ENCODE measurements at regions not wholly inside any gene's neighbourhood (a gene's known extent, or its start where the extent isn't known, plus 50 kb on each side); places are given as distances from the start of the nearest gene placed in this dataset.

- H3K27ac ChIP-seq (ENCODE audit: insufficient read depth, low read depth, low read length): no peak overlapping the region
- H3K4me3 ChIP-seq (replicated peaks in 1 of 3; ENCODE audit: insufficient read depth in 1 of 3, low read depth in 1 of 3, low read length in 3 of 3): no peak overlapping the region
- intact Hi-C loops (cut with micrococcal nuclease) (no loop called here), dilution Hi-C loops (cut with MboI; ENCODE audit: extremely low pct_ligation_motif_present, low sequenced_read_pairs) (no loop called here)
- peaks cover 2% of the 10 kb centered on the region for H3K4me1 ChIP-seq (ENCODE audit: control insufficient read depth, extremely low read depth, insufficient read depth, low read length)
- BruUV-seq (replicated peaks): no TSS peak
- peak; percentile 72 for DNase-seq (ENCODE audit: low read depth, low spot score)
- H4K20me1 ChIP-seq (replicated peaks; ENCODE audit: control insufficient read depth, extremely low read depth, insufficient read depth, low read length): no peaks in the 10 kb centered on the region
- no peaks in the 10 kb centered on the region for H3K9me3 ChIP-seq (replicated peaks; ENCODE audit: control insufficient read depth, insufficient read depth, low read length)
- H3K9ac ChIP-seq (replicated peaks; ENCODE audit: extremely low read depth, insufficient read depth, low read length): no peak overlapping the region
- ChIA-PET POLR2A (no interaction called here), CTCF (interaction anchor here (1.0 to 1.4 kb wide), 4 partner anchors 31 to 915 kb away, joined by 3 read pairs; no protein-coding TSS in a partner anchor)
- no peaks in the 10 kb centered on the region for H3K27me3 ChIP-seq (ENCODE audit: control insufficient read depth in 2 of 2, insufficient read depth in 2 of 2, low read length in 2 of 2)
- no peaks in the 10 kb centered on the region for H3K9me1 ChIP-seq (replicated peaks; ENCODE audit: control insufficient read depth, extremely low read depth, insufficient read depth, low read length)
- TF ChIP-seq POLR2AphosphoS5 (IDR thresholded peaks at IDR 0.05; ENCODE audit: insufficient read depth, low read depth, low read length) (no peak), JUN (IDR thresholded peaks at IDR 0.05; ENCODE audit: borderline replicate concordance, insufficient read depth, insufficient read length, low read depth) (no peak), POLR2A (IDR thresholded peaks at IDR 0.05; ENCODE audit: low read depth, low read length) (no peak), EZH2 (IDR thresholded peaks at IDR 0.05; ENCODE audit: borderline replicate concordance, low read depth, low read length, severe bottlenecking) (no peak), MYC (IDR thresholded peaks at IDR 0.05; ENCODE audit: low read depth, low read length) (no peak), GATA2 (IDR thresholded peaks at IDR 0.05; ENCODE audit: insufficient read depth, insufficient read length, low read depth, low read length) (no peak), FOS (IDR thresholded peaks at IDR 0.05; ENCODE audit: borderline replicate concordance, insufficient read depth, low read length) (no peak), CTCF (IDR thresholded peaks at IDR 0.05; ENCODE audit: extremely low read depth in 1 of 2, insufficient read depth in 1 of 2, low read depth in 1 of 2, low read length in 2 of 2) (no peak)
- TF ChIP-seq, protein P1, sequence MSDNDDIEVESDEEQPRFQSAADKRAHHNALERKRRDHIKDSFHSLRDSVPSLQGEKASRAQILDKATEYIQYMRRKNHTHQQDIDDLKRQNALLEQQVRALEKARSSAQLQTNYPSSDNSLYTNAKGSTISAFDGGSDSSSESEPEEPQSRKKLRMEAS (IDR thresholded peaks at IDR 0.05; ENCODE audit: insufficient read depth, insufficient read length): no peak
- H3K36me3 ChIP-seq (ENCODE audit: control insufficient read depth in 2 of 2, extremely low read depth in 1 of 2, insufficient read depth in 2 of 2, low read length in 2 of 2): no peaks in the 10 kb centered on the region
- H2AFZ ChIP-seq (ENCODE audit: low read depth, low read length): no peak overlapping the region
- no peak overlapping the region for H3K4me2 ChIP-seq (ENCODE audit: insufficient read depth, low read length)
- H3K79me2 ChIP-seq (ENCODE audit: control insufficient read depth, insufficient read depth, low read length): no peaks in the 10 kb centered on the region
- FAIRE-seq: no peak
These were observed 352.5 kb downstream of the KCNJ2 start for GRCh38 chr17:70521821-70522256.

Data from endothelial cell of umbilical vein (primary cell).